ENCODE measurements at regions not wholly inside any gene's neighbourhood (a gene's known extent, or its start where the extent isn't known, plus 50 kb on each side); places are given as distances from the start of the nearest gene placed in this dataset.
"Not testable (repeated sequence)": the region's sequence is repeated elsewhere in the genome, so short reads cannot be mapped to it uniquely, and the experiment has no call there.

DNA sequence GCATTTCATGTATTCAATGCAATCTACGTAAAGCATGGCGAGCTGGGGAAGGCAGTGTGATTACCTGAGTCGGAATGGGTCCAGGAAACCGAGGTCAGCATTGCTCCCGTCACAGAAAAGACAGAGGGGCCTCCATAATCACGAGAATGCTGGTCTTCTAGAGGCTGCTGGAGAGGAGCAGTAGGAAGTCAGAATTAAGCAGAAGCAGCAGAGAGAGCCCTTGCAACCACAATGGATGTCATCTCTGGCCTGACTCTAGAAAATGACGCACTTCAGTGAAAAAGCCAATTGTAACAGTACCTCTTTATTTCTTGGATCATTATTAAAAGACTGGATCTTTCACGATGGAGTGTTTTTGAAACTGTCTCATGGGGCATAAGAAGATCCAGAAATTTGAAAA lies 69.5 kb upstream of the FOXN3 start:
- DNase-seq: no peak

GRCh38 chr14:89485264-89485663 lies 68.2 kb upstream of the FOXN3 start:
- DNase-seq: no peak

GRCh38 chr14:89484051-89484844 lies 67.2 kb upstream of the FOXN3 start:
- DNase-seq: no peak

DNA sequence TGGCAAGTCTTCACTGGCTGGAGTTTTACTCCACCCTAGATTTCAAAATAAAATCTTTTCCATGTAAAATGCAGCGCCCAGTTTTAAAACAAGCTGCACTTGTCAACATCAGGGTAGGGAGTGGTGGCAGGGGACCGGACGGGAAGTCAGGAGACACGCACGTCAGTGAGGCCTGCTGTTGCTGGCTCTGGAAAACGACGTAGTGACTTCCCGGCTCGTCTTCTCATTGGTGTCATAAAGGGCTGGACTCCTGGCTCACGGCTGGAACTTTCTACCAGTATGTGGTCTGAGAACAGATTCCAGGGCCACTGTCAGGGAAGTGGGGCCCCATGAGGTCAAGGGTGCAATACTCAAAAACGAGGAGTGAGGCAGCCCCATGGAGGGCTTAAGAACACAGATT lies 64.2 kb upstream of the FOXN3 start:
- no peak for DNase-seq

DNA sequence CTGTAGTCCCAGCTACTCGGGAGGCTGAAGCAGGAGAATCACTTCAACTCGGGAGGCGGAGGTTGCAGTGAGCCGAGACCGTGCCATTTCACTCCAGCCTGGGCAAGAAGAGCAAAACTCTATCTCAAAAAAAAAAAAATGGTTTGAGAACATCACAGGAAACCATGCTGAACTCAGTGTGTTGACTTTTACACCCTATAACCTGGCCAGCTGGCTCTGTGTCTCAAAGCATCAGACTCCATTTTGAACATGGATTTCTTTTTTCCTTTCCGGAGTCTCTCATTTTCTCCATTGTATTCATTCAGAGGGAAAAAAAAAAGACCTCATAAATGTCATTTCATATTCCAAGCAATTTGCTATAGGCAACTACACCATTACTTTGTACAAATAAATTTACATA lies 63.2 kb upstream of the FOXN3 start:
- no peak for DNase-seq

DNA sequence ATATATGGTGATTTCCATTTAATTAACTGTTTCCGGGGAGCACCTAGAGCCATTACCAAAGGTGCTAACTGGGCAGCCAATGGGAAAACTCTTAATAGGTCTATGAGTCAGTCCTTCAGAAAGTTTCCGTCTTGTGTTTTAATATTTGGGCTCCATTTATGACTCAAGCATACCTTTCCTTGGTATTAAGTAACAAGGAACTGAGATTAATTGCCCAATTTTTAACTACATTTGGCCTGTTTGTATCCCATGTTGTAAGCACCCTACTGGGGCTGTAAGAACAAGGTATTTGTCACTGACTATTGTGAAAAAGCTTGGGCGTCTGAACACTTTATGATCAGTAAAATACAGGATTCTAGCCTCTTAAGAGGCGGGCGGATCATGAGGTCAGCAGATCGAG lies 62.8 kb upstream of the FOXN3 start:
- DNase-seq: no peak

GRCh38 chr14:89477391-89477790 lies 60.4 kb upstream of the FOXN3 start:
- no peak for DNase-seq

DNA sequence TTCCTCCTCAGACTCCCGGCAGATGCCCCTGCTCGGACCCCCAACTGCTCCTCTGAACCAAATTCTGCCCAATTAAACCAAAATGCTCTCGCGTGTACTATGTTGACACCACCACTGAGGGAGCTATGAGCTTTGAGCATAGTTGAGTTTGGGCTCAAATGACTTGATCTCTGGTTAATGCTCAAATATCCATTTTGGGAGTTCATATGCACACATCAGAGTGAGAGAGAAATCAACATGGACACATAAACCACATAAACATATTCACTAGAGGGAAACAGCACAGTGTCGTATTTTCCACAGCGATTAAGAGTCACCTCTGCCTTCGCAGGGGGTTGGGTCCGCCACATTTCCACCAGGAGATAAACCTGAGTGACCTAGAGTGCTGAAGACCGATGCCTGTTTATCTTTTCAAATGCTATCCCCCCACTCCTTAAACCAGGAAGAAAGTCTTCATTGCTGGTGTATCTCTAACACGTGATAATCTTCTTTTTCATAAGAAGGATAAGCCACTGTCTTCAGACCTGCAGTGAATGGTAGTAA lies 59.4 kb upstream of the FOXN3 start:
- DNase-seq: no peak

DNA sequence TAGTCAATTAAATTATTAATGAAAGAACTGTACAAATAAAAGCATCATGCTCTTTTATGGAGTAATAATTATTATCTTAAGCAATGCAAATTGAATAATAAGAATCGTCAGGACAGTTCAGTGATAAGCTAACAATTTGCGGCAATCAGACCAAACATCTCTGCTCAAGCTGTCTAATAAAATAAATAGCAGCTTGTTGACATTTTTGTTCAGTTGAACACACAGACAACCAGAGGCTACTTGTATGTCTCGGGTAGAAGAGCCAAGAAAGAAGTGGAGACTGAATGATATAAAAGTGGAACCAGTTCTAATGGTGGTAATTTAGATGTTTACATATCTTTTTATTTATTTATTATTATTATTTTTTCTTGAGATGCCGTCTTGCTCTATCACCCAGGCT lies 57.4 kb upstream of the FOXN3 start:
- DNase-seq: no peak

DNA sequence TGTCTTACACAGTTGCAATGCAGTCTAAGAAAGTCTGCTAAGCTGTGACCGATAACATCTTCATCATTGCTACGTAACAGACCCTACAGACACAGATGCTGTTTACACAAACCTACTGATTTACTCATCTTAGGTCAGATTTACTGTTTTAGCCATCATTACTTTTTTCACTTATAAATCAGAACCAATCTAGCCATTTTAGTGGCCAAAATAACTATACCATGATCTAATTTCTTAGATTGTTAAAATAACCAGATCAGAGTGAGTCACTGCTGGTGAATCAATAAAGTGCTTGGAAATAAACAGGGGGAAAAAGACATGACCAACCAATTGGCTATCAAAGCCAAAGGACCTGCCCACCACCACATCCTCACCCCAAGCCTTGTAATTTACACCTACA lies 57.0 kb upstream of the FOXN3 start:
- DNase-seq: no peak

- no peak for DNase-seq
Observed at GRCh38 chr14:89473569-89473968, 56.5 kb upstream of the FOXN3 start.

DNA sequence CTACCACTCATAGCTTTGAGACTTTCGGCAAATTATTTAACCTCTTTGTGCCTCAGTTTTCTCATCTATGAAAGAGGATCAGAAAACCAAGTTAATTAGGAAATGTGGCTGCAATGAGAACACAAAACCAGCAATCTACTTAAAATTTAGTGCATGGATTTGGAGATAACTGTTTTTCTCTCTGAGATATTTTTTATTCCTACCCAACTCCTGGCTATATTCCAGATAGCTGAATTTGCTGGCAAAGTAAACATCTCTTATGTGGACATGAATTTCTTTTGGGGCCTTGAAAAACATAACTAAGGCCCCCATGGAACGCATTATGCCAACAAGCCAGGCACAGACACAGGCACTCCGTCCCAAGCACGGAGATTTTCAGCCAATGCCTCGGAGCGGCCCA lies 53.4 kb upstream of the FOXN3 start:
- DNase-seq: no peak

GRCh38 chr14:89469210-89470198 lies 52.5 kb upstream of the FOXN3 start:
- no peak for DNase-seq

- no peak for DNase-seq
Observed at GRCh38 chr14:89468566-89468965, 51.5 kb upstream of the FOXN3 start.

DNA sequence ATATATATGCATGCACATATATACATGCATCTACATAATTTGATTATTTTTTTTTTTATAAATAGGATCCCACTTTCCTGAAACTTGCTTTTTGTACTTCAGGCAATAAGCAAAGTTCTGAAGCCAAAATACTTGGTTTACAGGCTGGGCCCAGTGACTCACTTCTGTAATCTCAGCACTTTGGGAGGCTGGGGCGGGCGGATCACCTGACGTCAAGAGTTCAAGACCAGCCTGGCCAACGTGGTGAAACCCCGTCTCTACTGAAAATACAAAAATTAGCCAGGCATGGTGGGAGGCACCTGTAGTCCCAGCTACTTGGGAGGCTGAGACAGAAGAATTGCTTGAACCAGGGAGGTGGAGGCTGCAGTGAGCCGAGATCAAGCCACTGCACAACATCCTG lies 51.0 kb upstream of the FOXN3 start:
- DNase-seq: not testable (repeated sequence)

DNA sequence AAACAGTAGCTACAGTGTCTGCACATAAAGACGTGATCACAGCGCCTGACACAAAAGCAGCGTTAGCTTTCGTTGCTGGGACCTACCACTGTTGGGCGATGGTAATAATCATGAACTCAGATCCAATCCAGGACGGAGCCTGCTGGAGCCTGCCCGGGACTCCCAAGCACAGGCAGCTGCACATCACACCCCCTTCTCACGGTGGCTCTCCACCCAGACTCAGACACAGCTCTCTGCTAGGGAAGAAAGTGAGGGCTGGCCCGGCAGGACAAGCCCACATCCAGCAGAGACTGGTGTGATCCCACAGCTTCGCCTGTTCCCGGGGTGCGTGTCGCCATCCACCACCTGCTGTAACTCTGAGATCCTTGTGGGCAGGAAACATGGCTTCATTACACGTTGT lies 49.9 kb upstream of the FOXN3 start:
- DNase-seq: no peak
